ENCODE measurements at regions not wholly inside any gene's neighbourhood (a gene's known extent, or its start where the extent isn't known, plus 50 kb on each side); places are given as distances from the start of the nearest gene placed in this dataset.

DNA sequence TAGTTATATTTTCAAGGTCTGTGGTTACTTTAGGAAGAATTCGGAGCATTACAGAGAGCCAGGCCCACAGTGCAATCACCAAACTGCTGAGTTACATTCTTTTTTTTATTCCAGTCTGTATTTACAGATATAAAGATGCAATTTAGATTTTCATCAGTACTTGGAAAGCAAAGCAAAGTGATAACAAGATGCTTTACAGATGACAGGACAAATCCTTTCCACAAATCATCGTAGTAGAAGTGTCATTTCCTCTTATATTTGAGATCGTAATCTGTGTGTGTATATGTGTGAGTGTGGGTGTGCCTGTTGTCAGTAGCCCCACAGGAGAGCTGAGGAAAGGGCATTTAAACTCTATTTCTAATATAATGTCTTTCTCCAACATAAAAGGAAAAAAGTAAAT lies 1893.7 kb downstream of the STIM2 start:
- no peak overlapping the region for H3K9ac ChIP-seq
- no peaks in the 10 kb centered on the region for H3K79me2 ChIP-seq (ENCODE audit: insufficient read depth)
- H2AFZ ChIP-seq = 0 out of 2 replicates have a peak overlapping the region, but pooled peaks have one; percentile 1
- no peaks in the 10 kb centered on the region for H3K9me3 ChIP-seq (ENCODE audit: low read depth)
- no peak overlapping the region for H3K4me3 ChIP-seq
- no peak for DNase-seq
- H3K36me3 ChIP-seq (ENCODE audit: low read depth) = no peaks in the 10 kb centered on the region
- in situ Hi-C loops (cut with MboI) = no loop called here
- TF ChIP-seq EZH2phosphoT487 (IDR thresholded peaks at IDR 0.05; ENCODE audit: insufficient read depth, low read depth) = no peak
- no peak for TF ChIP-seq EZH2 (IDR thresholded peaks at IDR 0.05; ENCODE audit: insufficient read depth, poor library complexity, severe bottlenecking)
- H3K9me2 ChIP-seq (ENCODE audit: insufficient read depth) = no peaks in the 10 kb centered on the region
- H3K4me1 ChIP-seq (ENCODE audit: insufficient read depth) = no peaks in the 10 kb centered on the region
- no peaks in the 10 kb centered on the region for H4K20me1 ChIP-seq (ENCODE audit: insufficient read depth)
- no peak overlapping the region for H3K4me2 ChIP-seq (ENCODE audit: unreplicated experiment)
- H3K27me3 ChIP-seq (replicated peaks; ENCODE audit: insufficient read depth) = no peaks in the 10 kb centered on the region
- H3K27ac ChIP-seq = no peak overlapping the region
- WGBS, 2 experiments (ENCODE audit: low coverage in 1 of 2, low lambda C conversion rate in 2 of 2, missing lambda C conversion rate in 2 of 2) = 12 to 22% methylated on average over 3 of the region's 3 CpGs
- H3F3A ChIP-seq (ENCODE audit: insufficient read depth) = no peaks in the 10 kb centered on the region

DNA sequence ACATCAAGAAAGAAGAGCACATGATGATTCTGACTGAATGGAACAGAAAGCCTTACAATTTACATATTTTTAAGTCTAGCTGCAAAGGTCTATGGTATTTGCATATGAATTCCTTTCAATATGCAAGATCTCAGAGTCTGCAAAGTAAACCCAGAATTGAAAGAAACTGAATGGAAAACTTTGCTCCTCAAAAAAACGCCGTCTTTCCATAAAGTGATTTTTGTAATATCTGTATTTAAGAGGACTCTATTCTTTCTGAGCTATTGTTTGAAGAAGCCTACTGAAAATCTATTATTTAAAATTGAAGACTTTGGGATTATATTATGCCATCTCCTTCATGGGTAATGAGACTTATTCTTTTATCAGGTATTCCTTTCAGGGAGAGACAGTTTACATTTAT lies 1894.4 kb downstream of the STIM2 start:
- in situ Hi-C loops (cut with MboI) = no loop called here
- no peak overlapping the region for H3K4me2 ChIP-seq (ENCODE audit: unreplicated experiment)
- H3F3A ChIP-seq (ENCODE audit: insufficient read depth) = no peaks in the 10 kb centered on the region
- H3K9ac ChIP-seq = no peak overlapping the region
- 29 to 33% methylated on average over 2 of the region's 2 CpGs for WGBS, 2 experiments (ENCODE audit: low coverage in 1 of 2, low lambda C conversion rate in 2 of 2, missing lambda C conversion rate in 2 of 2)
- H3K79me2 ChIP-seq (ENCODE audit: insufficient read depth) = no peaks in the 10 kb centered on the region
- no peak overlapping the region for H2AFZ ChIP-seq
- no peaks in the 10 kb centered on the region for H3K36me3 ChIP-seq (ENCODE audit: low read depth)
- H3K27ac ChIP-seq = no peak overlapping the region
- H3K4me3 ChIP-seq = no peak overlapping the region
- no peaks in the 10 kb centered on the region for H3K27me3 ChIP-seq (replicated peaks; ENCODE audit: insufficient read depth)
- H3K9me2 ChIP-seq (ENCODE audit: insufficient read depth) = no peaks in the 10 kb centered on the region
- no peaks in the 10 kb centered on the region for H3K9me3 ChIP-seq (ENCODE audit: low read depth)
- no peak for DNase-seq
- no peaks in the 10 kb centered on the region for H3K4me1 ChIP-seq (ENCODE audit: insufficient read depth)
- no peak for TF ChIP-seq EZH2 (IDR thresholded peaks at IDR 0.05; ENCODE audit: insufficient read depth, poor library complexity, severe bottlenecking)
- TF ChIP-seq EZH2phosphoT487 (IDR thresholded peaks at IDR 0.05; ENCODE audit: insufficient read depth, low read depth) = no peak
- no peaks in the 10 kb centered on the region for H4K20me1 ChIP-seq (ENCODE audit: insufficient read depth)

DNA sequence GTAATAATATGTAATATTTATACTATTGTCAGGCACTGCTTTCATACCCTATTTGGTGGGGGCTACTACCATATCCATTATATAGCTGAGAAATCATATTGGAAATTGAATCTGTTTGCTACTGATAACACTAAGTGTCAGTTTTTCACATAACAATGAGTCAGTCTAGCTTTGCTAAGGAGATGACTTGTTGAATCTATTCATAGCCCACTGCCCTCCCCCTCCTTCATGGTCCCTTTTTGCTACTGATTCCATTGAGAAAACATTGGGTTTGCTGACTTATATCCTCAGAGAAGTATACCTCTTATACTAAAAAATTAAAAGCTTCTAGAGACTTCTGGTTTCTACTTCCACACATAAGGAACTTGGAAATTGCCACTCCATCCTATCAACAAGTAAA lies 1898.4 kb downstream of the STIM2 start:
- no peak overlapping the region for H2AFZ ChIP-seq
- DNase-seq = no peak
- no peak overlapping the region for H3K27ac ChIP-seq
- no peaks in the 10 kb centered on the region for H3K9me2 ChIP-seq (ENCODE audit: insufficient read depth)
- no peak overlapping the region for H3K9ac ChIP-seq
- no peak overlapping the region for H3K4me3 ChIP-seq
- in situ Hi-C loops (cut with MboI) = no loop called here
- H3K4me2 ChIP-seq (ENCODE audit: unreplicated experiment) = no peak overlapping the region
- no peaks in the 10 kb centered on the region for H3K9me3 ChIP-seq (ENCODE audit: low read depth)
- no peaks in the 10 kb centered on the region for H4K20me1 ChIP-seq (ENCODE audit: insufficient read depth)
- H3F3A ChIP-seq (ENCODE audit: insufficient read depth) = no peaks in the 10 kb centered on the region
- no peaks in the 10 kb centered on the region for H3K79me2 ChIP-seq (ENCODE audit: insufficient read depth)
- TF ChIP-seq EZH2phosphoT487 (IDR thresholded peaks at IDR 0.05; ENCODE audit: insufficient read depth, low read depth) = no peak
- no peak for TF ChIP-seq EZH2 (IDR thresholded peaks at IDR 0.05; ENCODE audit: insufficient read depth, poor library complexity, severe bottlenecking)
- no peaks in the 10 kb centered on the region for H3K4me1 ChIP-seq (ENCODE audit: insufficient read depth)
- no peaks in the 10 kb centered on the region for H3K27me3 ChIP-seq (replicated peaks; ENCODE audit: insufficient read depth)
- no peaks in the 10 kb centered on the region for H3K36me3 ChIP-seq (ENCODE audit: low read depth)

DNA sequence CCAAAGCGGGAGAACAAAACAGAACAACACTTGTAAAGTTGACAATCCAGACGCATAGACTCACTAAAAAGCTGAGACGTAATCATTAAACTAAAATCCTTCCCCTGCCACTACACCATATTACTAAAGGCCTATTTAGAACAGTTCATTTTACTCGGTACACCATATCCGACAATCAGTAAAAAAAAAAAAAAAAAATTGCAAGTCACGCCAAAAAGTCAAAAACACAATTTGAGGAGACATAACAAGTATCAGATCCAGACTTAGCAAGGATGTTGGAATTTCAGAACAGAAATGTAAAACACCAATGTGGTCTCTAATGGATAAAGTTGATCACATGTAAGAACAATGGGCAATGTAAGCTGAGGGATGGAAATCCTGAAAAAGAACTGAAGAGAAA lies 1899.4 kb downstream of the STIM2 start:
- TF ChIP-seq EZH2phosphoT487 (IDR thresholded peaks at IDR 0.05; ENCODE audit: insufficient read depth, low read depth) = no peak
- H3K4me1 ChIP-seq (ENCODE audit: insufficient read depth) = no peaks in the 10 kb centered on the region
- no peak for DNase-seq
- H3K36me3 ChIP-seq (ENCODE audit: low read depth) = no peaks in the 10 kb centered on the region
- whole genome bisulfite sequencing, 2 experiments (ENCODE audit: low coverage in 1 of 2, low lambda C conversion rate in 2 of 2, missing lambda C conversion rate in 2 of 2) = 59 to 62% methylated on average over 6 of the region's 6 CpGs
- in situ Hi-C loops (cut with MboI) = no loop called here
- H4K20me1 ChIP-seq (ENCODE audit: insufficient read depth) = no peaks in the 10 kb centered on the region
- H3K9me2 ChIP-seq (ENCODE audit: insufficient read depth) = no peaks in the 10 kb centered on the region
- no peak overlapping the region for H3K4me2 ChIP-seq (ENCODE audit: unreplicated experiment)
- H3K9me3 ChIP-seq (ENCODE audit: low read depth) = no peaks in the 10 kb centered on the region
- no peaks in the 10 kb centered on the region for H3F3A ChIP-seq (ENCODE audit: insufficient read depth)
- H3K4me3 ChIP-seq = no peak overlapping the region
- no peak overlapping the region for H3K9ac ChIP-seq
- no peaks in the 10 kb centered on the region for H3K27me3 ChIP-seq (replicated peaks; ENCODE audit: insufficient read depth)
- no peaks in the 10 kb centered on the region for H3K79me2 ChIP-seq (ENCODE audit: insufficient read depth)
- no peak overlapping the region for H2AFZ ChIP-seq
- H3K27ac ChIP-seq = no peak overlapping the region

DNA sequence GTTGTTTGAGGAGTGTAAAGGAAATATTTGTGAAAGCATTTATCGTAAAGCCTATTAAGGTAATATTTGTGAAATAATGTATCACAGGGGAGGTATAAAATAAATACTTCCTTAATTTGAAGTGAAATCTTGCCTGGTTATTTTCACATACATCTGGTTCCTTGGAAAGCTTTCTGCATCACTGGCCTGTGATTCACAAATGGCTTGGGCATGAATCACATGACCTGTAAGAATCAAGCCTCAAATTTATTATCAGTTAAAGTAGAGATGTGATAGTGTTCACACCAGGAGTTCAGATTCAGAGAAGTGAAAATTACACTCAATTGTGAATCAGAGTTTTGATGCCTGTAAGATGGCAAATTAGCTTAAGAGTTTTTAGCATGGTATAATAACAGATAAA lies 1911.4 kb downstream of the STIM2 start:
- DNase-seq = peak; percentile 62
- Histone ChIP-seq H3K4me3 (no peak overlapping the region), H3K79me2 (ENCODE audit: insufficient read depth) (no peaks in the 10 kb centered on the region), H3K27me3 (replicated peaks; ENCODE audit: insufficient read depth) (no peaks in the 10 kb centered on the region), H3K4me1 (ENCODE audit: insufficient read depth) (peaks cover 4% of the 10 kb centered on the region; the same call in 1 of the 2 replicates), H3K4me2 (ENCODE audit: unreplicated experiment) (peak overlapping the region; percentile 36), H3K36me3 (ENCODE audit: low read depth) (no peaks in the 10 kb centered on the region), H3K9ac (no peak overlapping the region), H4K20me1 (ENCODE audit: insufficient read depth) (no peaks in the 10 kb centered on the region), H3K27ac (no peak overlapping the region), H2AFZ (no peak overlapping the region), H3K9me2 (ENCODE audit: insufficient read depth) (no peaks in the 10 kb centered on the region), H3F3A (ENCODE audit: insufficient read depth) (no peaks in the 10 kb centered on the region), H3K9me3 (ENCODE audit: low read depth) (no peaks in the 10 kb centered on the region)
- in situ Hi-C loops (cut with MboI) = no loop called here
- TF ChIP-seq EZH2phosphoT487 (IDR thresholded peaks at IDR 0.05; ENCODE audit: insufficient read depth, low read depth) (no peak), EZH2 (IDR thresholded peaks at IDR 0.05; ENCODE audit: insufficient read depth, poor library complexity, severe bottlenecking) (no peak)
- 35 to 39% methylated on average over 1 of the region's 1 CpG for WGBS, 2 experiments (ENCODE audit: low coverage in 1 of 2, low lambda C conversion rate in 2 of 2, missing lambda C conversion rate in 2 of 2)
